Suprapubic skin (tissue), 4 donors: ENCODE measurements at regions not wholly inside any gene's neighbourhood (a gene's known extent, or its start where the extent isn't known, plus 50 kb on each side); places are given as distances from the start of the nearest gene placed in this dataset.

Experiments used
- EP300 ChIP-seq: sonication (generic); formaldehyde crosslinking; IDR thresholded peaks from one replicate; pipeline ENCODE4 v1.6.1; 2017; ENCODE audit warnings: antibody characterized with exemption
- POLR2A ChIP-seq, 2 donors: fragments of 450-650 bp; IDR thresholded peaks; one replicate each; pipeline ENCODE4 v1.6.1; 2017; ENCODE audit warnings: antibody characterized with exemption in 2 of 2, mild to moderate bottlenecking in 2 of 2, moderate library complexity in 2 of 2
- POLR2AphosphoS5 ChIP-seq, 3 donors: sonication (generic); formaldehyde crosslinking; IDR thresholded peaks; one replicate each; pipeline ENCODE4 v1.6.1; 2017; ENCODE audit warnings: antibody characterized with exemption in 3 of 3
- TF ChIP-seq, protein P1 (sequence below), 2 donors: fragments of 200-600 bp in 1 of 2; fragments of 450-650 bp in 1 of 2; sonication (generic) in 1 of 2; IDR thresholded peaks; one replicate each; pipeline ENCODE4 v1.5.1; 2016 to 2019; ENCODE audit warnings: antibody characterized with exemption in 2 of 2, mild to moderate bottlenecking in 1 of 2, moderate library complexity in 1 of 2

DNA sequence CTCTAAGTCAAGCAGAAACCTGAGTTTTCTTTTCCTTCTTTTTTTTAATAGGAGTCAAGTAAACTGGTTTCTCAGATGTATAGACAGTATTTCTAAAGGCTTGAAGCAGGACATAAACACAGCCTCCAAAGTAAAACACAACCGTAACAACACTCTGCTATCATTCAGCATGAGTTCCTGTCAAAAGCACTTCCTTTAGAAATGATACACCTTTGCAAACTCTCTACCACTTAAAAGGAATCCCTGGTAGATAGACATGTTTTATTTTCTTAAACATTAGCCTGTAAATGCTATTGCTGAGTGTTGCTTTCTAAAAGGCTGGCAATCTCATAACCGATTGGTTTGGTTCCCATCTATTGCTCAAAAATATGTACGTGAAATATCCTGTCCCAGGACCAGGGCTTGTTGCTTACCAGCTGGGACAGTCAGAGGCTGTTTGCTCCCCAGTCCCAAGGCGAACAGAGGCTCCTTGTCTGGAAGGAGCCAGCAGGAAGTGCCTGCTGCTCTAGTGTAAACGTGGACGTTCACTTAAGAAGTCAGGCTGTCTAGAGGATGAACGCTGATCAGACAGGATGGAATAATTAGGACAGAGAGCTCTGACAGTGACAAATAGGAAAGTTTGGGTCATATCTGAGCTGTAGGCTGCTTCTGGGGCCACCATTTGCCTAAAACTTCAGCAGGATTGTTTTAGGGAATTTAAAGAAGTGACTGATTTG lies 173.9 kb upstream of the KLF3 start:
- no peak for TF ChIP-seq EP300
- TF ChIP-seq POLR2A (IDR thresholded peaks at IDR 0.05): no peak
- TF ChIP-seq, protein P1, sequence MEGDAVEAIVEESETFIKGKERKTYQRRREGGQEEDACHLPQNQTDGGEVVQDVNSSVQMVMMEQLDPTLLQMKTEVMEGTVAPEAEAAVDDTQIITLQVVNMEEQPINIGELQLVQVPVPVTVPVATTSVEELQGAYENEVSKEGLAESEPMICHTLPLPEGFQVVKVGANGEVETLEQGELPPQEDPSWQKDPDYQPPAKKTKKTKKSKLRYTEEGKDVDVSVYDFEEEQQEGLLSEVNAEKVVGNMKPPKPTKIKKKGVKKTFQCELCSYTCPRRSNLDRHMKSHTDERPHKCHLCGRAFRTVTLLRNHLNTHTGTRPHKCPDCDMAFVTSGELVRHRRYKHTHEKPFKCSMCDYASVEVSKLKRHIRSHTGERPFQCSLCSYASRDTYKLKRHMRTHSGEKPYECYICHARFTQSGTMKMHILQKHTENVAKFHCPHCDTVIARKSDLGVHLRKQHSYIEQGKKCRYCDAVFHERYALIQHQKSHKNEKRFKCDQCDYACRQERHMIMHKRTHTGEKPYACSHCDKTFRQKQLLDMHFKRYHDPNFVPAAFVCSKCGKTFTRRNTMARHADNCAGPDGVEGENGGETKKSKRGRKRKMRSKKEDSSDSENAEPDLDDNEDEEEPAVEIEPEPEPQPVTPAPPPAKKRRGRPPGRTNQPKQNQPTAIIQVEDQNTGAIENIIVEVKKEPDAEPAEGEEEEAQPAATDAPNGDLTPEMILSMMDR (IDR thresholded peaks at IDR 0.05): no peak
- TF ChIP-seq POLR2AphosphoS5 (IDR thresholded peaks at IDR 0.05): no peak
